Stimulated activated naive CD8-positive, alpha-beta T cell treated with anti-CD3 and anti-CD28 coated beads, Interleukin-15, Interleukin-2, amounts not matched to agents 100 ng/mL and 50 ng/mL, for 24 hours (primary cell): ENCODE measurements at regions not wholly inside any gene's neighbourhood (a gene's known extent, or its start where the extent isn't known, plus 50 kb on each side); places are given as distances from the start of the nearest gene placed in this dataset.
A peak's percentile ranks its signal among the peaks of the same experiment; 100 is the strongest.

Source experiments
- H3K27ac Mint-ChIP-seq: one replicate; pipeline ENCODE4 v1.8.0; 2021; ENCODE audit warnings: mild to moderate bottlenecking, mixed read lengths
- H3K27me3 Mint-ChIP-seq: one replicate; pipeline ENCODE4 v1.8.0; 2021; ENCODE audit warnings: mixed read lengths
- H3K36me3 Mint-ChIP-seq: one replicate; pipeline ENCODE4 v1.8.0; 2021; ENCODE audit warnings: low read depth, mixed read lengths
- H3K4me1 Mint-ChIP-seq: one replicate; pipeline ENCODE4 v1.8.0; 2021; ENCODE audit warnings: low read depth, mixed read lengths
- H3K4me3 Mint-ChIP-seq: one replicate; pipeline ENCODE4 v1.8.0; 2021; ENCODE audit warnings: mild to moderate bottlenecking, mixed read lengths
- H3K9me3 Mint-ChIP-seq: one replicate; pipeline ENCODE4 v1.8.0; 2021; ENCODE audit warnings: mixed read lengths

DNA sequence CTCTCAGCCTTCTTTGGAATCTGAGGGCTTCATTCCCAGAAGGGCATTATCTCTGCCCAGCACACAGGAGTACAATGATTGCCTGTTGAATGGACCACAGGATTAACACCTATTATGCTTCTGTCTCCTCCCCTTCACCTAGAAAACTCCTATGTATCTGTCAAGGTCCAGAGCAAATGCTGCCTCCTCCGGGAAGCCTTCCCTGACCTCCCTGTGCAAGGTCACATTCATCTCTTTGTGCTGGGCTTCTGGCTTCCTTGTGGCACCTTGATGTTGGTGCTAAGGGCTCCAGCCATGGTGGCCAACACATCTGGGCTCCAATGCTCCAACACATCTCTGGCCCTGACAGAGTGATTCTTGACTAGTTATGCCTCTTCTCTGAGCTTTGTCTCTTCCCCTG, 49.9 kb upstream of the ATP2B2 start:
- Mint-ChIP-seq H3K9me3 (no peaks in the 10 kb centered on the region), H3K4me3 (no peak overlapping the region), H3K36me3 (no peaks in the 10 kb centered on the region), H3K27ac (no peak overlapping the region), H3K27me3 (peaks cover 26% of the 10 kb centered on the region), H3K4me1 (peaks cover 29% of the 10 kb centered on the region)

DNA sequence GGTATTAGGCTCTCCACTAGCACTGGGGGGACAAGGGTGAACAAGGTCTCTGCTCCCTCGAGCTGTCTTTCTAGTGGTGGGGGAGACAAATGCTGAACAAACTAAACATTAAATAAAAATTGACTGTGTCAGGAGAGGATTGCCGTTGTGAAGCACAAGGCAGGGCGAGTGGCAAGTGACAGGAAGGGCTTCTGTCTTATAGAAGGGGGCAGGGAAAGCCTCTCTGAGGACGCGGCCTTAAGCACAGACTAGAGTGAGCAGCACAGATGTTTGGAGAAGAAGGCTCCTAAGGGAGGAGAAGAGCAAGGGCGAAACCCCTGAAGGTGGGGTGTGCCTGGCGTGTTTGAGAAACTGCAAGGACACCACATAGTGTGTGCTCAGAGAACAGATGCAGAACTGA, 50.9 kb upstream of the ATP2B2 start:
- Mint-ChIP-seq H3K27ac (no peak overlapping the region), H3K4me1 (peaks cover 25% of the 10 kb centered on the region), H3K4me3 (no peak overlapping the region), H3K9me3 (no peaks in the 10 kb centered on the region), H3K27me3 (peaks cover 19% of the 10 kb centered on the region), H3K36me3 (no peaks in the 10 kb centered on the region)

DNA sequence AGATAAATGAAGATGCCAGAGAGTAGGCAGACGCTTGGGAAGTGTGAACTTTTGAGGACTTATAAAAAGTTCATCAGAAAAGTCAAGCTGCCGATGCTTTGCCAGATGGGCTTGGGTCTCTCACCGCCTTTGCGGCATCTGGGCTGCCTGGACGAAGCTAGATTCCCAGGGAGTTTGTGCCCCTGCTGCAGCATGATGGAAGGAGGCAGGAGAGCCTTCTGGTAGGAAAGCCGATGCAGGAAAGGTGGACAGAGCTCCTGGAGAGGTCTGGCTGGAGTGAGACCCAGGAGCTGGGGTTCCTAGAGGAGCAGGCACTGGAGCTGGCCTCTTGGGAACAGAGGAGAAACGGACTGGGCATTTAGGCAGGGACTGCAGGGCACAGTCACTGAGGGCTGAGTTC, 51.9 kb upstream of the ATP2B2 start:
- peaks cover 28% of the 10 kb centered on the region for H3K27me3 Mint-ChIP-seq
- H3K36me3 Mint-ChIP-seq: no peaks in the 10 kb centered on the region
- no peak overlapping the region for H3K27ac Mint-ChIP-seq
- no peaks in the 10 kb centered on the region for H3K9me3 Mint-ChIP-seq
- peaks cover 20% of the 10 kb centered on the region for H3K4me1 Mint-ChIP-seq
- no peak overlapping the region for H3K4me3 Mint-ChIP-seq

- Mint-ChIP-seq H3K27ac (peak overlapping the region; percentile 41), H3K4me1 (peaks cover 14% of the 10 kb centered on the region), H3K27me3 (peaks cover 31% of the 10 kb centered on the region), H3K9me3 (no peaks in the 10 kb centered on the region), H3K36me3 (no peaks in the 10 kb centered on the region), H3K4me3 (no peak overlapping the region)
Observed at GRCh38 chr3:10557781-10558373, 52.5 kb upstream of the ATP2B2 start.

GRCh38 chr3:10558736-10559135, 53.4 kb upstream of the ATP2B2 start:
- H3K27ac Mint-ChIP-seq: no peak overlapping the region
- H3K9me3 Mint-ChIP-seq: no peaks in the 10 kb centered on the region
- H3K27me3 Mint-ChIP-seq: peaks cover 31% of the 10 kb centered on the region
- no peak overlapping the region for H3K4me3 Mint-ChIP-seq
- H3K4me1 Mint-ChIP-seq: peaks cover 11% of the 10 kb centered on the region
- H3K36me3 Mint-ChIP-seq: no peaks in the 10 kb centered on the region

GRCh38 chr3:10560060-10560861, 54.9 kb upstream of the ATP2B2 start:
- Mint-ChIP-seq H3K27me3 (peaks cover 38% of the 10 kb centered on the region), H3K4me3 (no peak overlapping the region), H3K4me1 (peaks cover 11% of the 10 kb centered on the region), H3K9me3 (no peaks in the 10 kb centered on the region), H3K27ac (no peak overlapping the region), H3K36me3 (no peaks in the 10 kb centered on the region)

GRCh38 chr3:10561162-10561945, 56.0 kb upstream of the ATP2B2 start:
- H3K9me3 Mint-ChIP-seq: no peaks in the 10 kb centered on the region
- no peaks in the 10 kb centered on the region for H3K36me3 Mint-ChIP-seq
- peaks cover 11% of the 10 kb centered on the region for H3K4me1 Mint-ChIP-seq
- H3K27me3 Mint-ChIP-seq: peaks cover 44% of the 10 kb centered on the region
- no peak overlapping the region for H3K27ac Mint-ChIP-seq
- no peak overlapping the region for H3K4me3 Mint-ChIP-seq

DNA sequence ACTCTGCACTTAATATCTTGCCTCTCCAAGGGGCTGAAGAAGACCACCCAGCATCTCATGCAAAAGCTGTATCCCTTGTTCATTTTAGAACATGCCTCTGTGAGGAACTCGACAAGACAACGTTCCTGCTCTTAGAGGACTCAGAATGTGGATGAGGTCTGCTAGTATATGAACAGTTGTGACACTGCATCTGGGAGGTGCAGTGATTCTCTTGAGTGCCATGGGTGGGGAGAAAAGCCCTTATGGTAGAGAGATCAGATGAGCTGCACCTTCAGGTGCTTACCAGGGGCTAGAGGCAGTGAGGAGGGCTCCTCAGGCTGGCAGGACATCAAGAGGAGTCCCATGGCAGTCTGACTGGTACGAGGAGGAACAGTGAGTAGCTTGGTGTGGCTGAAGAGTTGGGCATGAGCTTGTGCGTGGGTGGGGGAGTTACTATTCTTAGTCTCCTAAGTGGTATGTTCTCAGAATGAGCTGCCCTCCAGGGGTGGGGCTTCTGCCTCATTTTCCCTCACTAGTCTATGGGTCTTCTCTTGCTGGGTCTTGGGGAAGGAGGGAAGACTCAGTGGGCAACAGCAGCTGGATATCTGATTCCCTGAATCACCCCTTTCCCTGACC, 56.7 kb upstream of the ATP2B2 start:
- Mint-ChIP-seq H3K27ac (no peak overlapping the region), H3K36me3 (no peaks in the 10 kb centered on the region), H3K4me1 (peaks cover 11% of the 10 kb centered on the region), H3K4me3 (no peak overlapping the region), H3K9me3 (no peaks in the 10 kb centered on the region), H3K27me3 (peaks cover 51% of the 10 kb centered on the region)

- peaks cover 5% of the 10 kb centered on the region for H3K4me1 Mint-ChIP-seq
- H3K27ac Mint-ChIP-seq: no peak overlapping the region
- H3K9me3 Mint-ChIP-seq: no peaks in the 10 kb centered on the region
- no peak overlapping the region for H3K4me3 Mint-ChIP-seq
- H3K27me3 Mint-ChIP-seq: peaks cover 51% of the 10 kb centered on the region
- no peaks in the 10 kb centered on the region for H3K36me3 Mint-ChIP-seq
Observed at GRCh38 chr3:10563396-10563795, 58.0 kb upstream of the ATP2B2 start.

DNA sequence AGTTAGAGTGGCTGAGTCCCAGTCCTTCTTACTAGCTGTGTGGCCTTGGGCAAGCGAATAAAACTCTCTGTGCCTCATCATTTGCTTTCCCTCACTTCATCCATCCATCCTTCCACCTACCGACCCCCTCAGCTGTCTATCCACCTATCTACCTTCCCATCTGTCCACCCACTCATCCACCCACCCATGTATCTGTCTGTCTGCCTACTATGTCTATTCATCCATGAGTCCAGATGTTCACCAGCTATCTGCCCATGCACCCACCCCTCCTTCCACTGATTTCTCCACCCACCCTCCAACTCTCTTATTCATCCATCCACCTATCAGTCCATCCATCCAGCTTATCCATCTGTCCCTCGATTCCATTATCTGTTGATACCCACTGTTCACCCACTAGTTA, 60.4 kb upstream of the ATP2B2 start:
- Mint-ChIP-seq H3K4me3 (no peak overlapping the region), H3K27me3 (peaks cover 37% of the 10 kb centered on the region), H3K4me1 (peaks cover 5% of the 10 kb centered on the region), H3K9me3 (no peaks in the 10 kb centered on the region), H3K27ac (no peak overlapping the region), H3K36me3 (no peaks in the 10 kb centered on the region)

DNA sequence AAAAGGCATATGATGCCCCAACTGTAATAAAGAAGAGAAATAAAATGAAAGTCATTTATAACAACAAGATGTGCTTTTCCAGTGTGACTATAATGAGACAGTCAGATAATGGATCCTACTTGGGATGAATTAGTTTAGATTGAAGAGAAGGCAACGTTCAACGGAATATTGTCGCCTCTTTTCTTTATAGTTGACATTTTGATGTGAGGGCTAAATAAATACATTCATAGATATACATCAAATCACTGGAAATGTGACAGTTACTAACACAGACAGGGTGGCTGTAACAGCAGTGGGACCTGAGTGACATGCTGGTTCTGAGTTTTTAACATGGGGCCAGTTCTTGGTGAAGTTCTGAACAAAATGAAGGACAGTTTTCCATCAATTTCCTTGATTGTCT, 61.1 kb upstream of the ATP2B2 start:
- Mint-ChIP-seq H3K27ac (no peak overlapping the region), H3K4me1 (peaks cover 5% of the 10 kb centered on the region), H3K9me3 (no peaks in the 10 kb centered on the region), H3K27me3 (peaks cover 35% of the 10 kb centered on the region), H3K36me3 (no peaks in the 10 kb centered on the region), H3K4me3 (no peak overlapping the region)

DNA sequence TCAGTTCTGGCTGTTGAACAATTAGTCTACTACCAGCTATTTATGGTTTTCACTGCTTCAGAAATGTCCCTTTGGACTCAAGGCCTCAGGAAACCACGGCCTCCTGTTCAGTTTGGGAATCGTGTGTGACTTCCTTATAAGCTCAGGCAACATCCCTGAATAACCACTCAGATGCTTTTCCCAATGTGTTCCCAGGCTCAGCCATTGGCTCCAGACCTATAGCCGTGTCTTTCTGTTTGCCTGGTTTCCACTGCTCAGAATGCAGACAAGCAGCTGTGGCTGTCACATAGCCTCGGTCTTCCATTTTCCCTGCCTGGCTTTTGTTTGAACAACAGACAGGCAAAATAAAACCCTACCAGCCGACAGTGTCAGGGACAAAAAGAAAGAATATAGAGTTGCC, 63.2 kb upstream of the ATP2B2 start:
- no peak overlapping the region for H3K27ac Mint-ChIP-seq
- peaks cover 25% of the 10 kb centered on the region for H3K27me3 Mint-ChIP-seq
- H3K36me3 Mint-ChIP-seq: no peaks in the 10 kb centered on the region
- no peaks in the 10 kb centered on the region for H3K4me1 Mint-ChIP-seq
- no peak overlapping the region for H3K4me3 Mint-ChIP-seq
- H3K9me3 Mint-ChIP-seq: no peaks in the 10 kb centered on the region

DNA sequence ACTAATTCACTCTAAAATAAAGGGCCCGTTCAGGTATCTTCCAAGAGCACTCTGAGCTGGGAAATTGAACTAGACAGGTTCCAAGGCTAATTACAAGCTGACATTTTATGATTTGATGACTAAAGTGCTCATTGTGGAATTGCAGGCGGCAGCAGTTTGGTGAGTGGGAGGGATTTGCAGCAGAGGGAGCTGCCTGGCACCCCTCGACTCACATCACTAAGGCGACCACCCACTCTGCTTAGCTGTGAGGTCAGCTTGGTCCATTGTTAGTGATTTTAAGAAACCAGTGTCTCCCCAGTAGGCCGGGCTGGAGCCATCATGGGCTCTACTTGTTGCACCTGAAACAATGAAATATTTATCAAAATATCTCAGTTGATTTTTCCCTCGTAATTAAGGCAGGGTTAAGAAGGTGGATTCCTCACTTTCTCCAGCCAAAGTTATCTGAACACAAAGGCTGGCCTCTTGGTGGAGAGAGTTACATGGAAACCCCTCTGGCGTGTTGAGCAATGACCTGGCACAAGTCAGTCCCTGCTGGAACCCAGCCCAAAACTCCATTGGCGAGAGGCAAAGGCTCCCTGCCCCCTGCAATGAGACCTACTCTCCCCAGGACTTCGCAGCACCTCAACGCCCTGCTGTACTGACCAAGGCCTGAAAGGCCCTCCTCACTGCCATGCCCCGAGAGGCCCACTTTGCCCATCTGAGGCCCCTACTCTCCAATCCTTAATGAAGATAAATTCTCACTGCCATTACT, 65.0 kb upstream of the ATP2B2 start:
- H3K36me3 Mint-ChIP-seq: no peaks in the 10 kb centered on the region
- H3K9me3 Mint-ChIP-seq: no peaks in the 10 kb centered on the region

GRCh38 chr3:10574101-10574620, 68.8 kb upstream of the ATP2B2 start:
- H3K4me3 Mint-ChIP-seq: no peak overlapping the region
- H3K27ac Mint-ChIP-seq: no peak overlapping the region
- H3K4me1 Mint-ChIP-seq: no peaks in the 10 kb centered on the region
- no peaks in the 10 kb centered on the region for H3K27me3 Mint-ChIP-seq
- H3K36me3 Mint-ChIP-seq: no peaks in the 10 kb centered on the region
- no peaks in the 10 kb centered on the region for H3K9me3 Mint-ChIP-seq

More for the DNA sequence above, 65.0 kb upstream of the ATP2B2 start:
- no peaks in the 10 kb centered on the region for H3K4me1 Mint-ChIP-seq
- H3K27ac Mint-ChIP-seq: no peak overlapping the region
- no peak overlapping the region for H3K4me3 Mint-ChIP-seq
- H3K27me3 Mint-ChIP-seq: peaks cover 17% of the 10 kb centered on the region
